OCI-LY3 (cell line): ENCODE measurements at regions not wholly inside any gene's neighbourhood (a gene's known extent, or its start where the extent isn't known, plus 50 kb on each side); places are given as distances from the start of the nearest gene placed in this dataset.

Experiments used
- H2AFZ ChIP-seq: fragments of 200-600, 300-600 bp; shearing (Covaris generic); 2 replicates; pipeline ENCODE4 v1.6.0; 2014; ENCODE audit warnings: antibody characterized with exemption, low read depth, low read length
- H3K27ac ChIP-seq: fragments of 200-600, 300-600 bp; sonication (generic); 2 replicates; pipeline ENCODE4 v1.5.1; 2014; ENCODE audit warnings: mild to moderate bottlenecking, low read length, moderate library complexity, mixed read lengths
- H3K27me3 ChIP-seq: fragments of 200-600, 300-600 bp; sonication (generic); 2 replicates; pipeline ENCODE4 v1.6.1; 2014; ENCODE audit warnings: low read depth, low read length, mixed read lengths
- H3K36me3 ChIP-seq: fragments of 200-600, 300-600 bp; sonication (generic); replicated peaks from 2 replicates; pipeline ENCODE3; 2014; ENCODE audit warnings: low read depth, low read length, mixed read lengths
- H3K4me1 ChIP-seq: fragments of 300-600, 200-600 bp; sonication (generic); 2 replicates; pipeline ENCODE4 v1.6.1; 2014; ENCODE audit warnings: low read length, mixed read lengths
- H3K4me2 ChIP-seq: fragments of 200-600, 300-600 bp; sonication (generic); 2 replicates; pipeline ENCODE4 v1.6.1; 2014; ENCODE audit warnings: low read length, mixed read lengths
- H3K4me3 ChIP-seq: fragments of 300-600, 200-600 bp; sonication (generic); 2 replicates; pipeline ENCODE4 v1.5.1; 2014; ENCODE audit warnings: antibody characterized with exemption, mild to moderate bottlenecking, low read length, moderate library complexity
- H3K79me2 ChIP-seq: fragments of 300-600, 200-600 bp; shearing (Covaris generic); 2 replicates; pipeline ENCODE4 v1.6.1; 2014; ENCODE audit warnings: mild to moderate bottlenecking, low read length, mixed read lengths
- H3K9ac ChIP-seq: fragments of 300-600, 200-600 bp; shearing (Covaris generic); 2 replicates; pipeline ENCODE4 v1.6.0; 2014; ENCODE audit warnings: mild to moderate bottlenecking, low read length, moderate library complexity
- H3K9me3 ChIP-seq: fragments of 200-600, 300-600 bp; shearing (Covaris generic); 2 replicates; pipeline ENCODE4 v1.6.1; 2014; ENCODE audit warnings: low read length, mixed read lengths; ENCODE audit not compliant: insufficient read depth
- H4K20me1 ChIP-seq: fragments of 200-600, 300-600 bp; sonication (generic); 2 replicates; pipeline ENCODE4 v1.6.1; 2016; ENCODE audit warnings: low read length, mixed read lengths; ENCODE audit not compliant: insufficient read depth
- EZH2phosphoT487 ChIP-seq: fragments of 200-600 bp; shearing (Covaris generic); IDR thresholded peaks from 2 replicates; pipeline ENCODE4 v1.6.1; 2018; ENCODE audit warnings: antibody characterized with exemption, mixed run types, low read depth
- TF ChIP-seq, protein P1 (sequence below): fragments of 200-600, 300-600 bp; sonication (generic); IDR thresholded peaks from 2 replicates; pipeline ENCODE4 v1.5.1; 2014; ENCODE audit warnings: antibody characterized with exemption, low read length, low read depth

GRCh38 chr7:32357535-32358277 lies 132.5 kb downstream of the LSM5 start:
- Histone ChIP-seq H3K36me3 (no peaks in the 10 kb centered on the region), H2AFZ (no peak overlapping the region), H3K9ac (no peak overlapping the region), H3K27me3 (no peaks in the 10 kb centered on the region), H3K4me2 (no peak overlapping the region), H3K9me3 (no peaks in the 10 kb centered on the region), H3K4me3 (no peak overlapping the region), H3K79me2 (no peaks in the 10 kb centered on the region), H3K27ac (no peak overlapping the region), H4K20me1 (no peaks in the 10 kb centered on the region), H3K4me1 (no peaks in the 10 kb centered on the region)
- no peak for TF ChIP-seq EZH2phosphoT487
- TF ChIP-seq, protein P1, sequence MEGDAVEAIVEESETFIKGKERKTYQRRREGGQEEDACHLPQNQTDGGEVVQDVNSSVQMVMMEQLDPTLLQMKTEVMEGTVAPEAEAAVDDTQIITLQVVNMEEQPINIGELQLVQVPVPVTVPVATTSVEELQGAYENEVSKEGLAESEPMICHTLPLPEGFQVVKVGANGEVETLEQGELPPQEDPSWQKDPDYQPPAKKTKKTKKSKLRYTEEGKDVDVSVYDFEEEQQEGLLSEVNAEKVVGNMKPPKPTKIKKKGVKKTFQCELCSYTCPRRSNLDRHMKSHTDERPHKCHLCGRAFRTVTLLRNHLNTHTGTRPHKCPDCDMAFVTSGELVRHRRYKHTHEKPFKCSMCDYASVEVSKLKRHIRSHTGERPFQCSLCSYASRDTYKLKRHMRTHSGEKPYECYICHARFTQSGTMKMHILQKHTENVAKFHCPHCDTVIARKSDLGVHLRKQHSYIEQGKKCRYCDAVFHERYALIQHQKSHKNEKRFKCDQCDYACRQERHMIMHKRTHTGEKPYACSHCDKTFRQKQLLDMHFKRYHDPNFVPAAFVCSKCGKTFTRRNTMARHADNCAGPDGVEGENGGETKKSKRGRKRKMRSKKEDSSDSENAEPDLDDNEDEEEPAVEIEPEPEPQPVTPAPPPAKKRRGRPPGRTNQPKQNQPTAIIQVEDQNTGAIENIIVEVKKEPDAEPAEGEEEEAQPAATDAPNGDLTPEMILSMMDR: peak; percentile 33

DNA sequence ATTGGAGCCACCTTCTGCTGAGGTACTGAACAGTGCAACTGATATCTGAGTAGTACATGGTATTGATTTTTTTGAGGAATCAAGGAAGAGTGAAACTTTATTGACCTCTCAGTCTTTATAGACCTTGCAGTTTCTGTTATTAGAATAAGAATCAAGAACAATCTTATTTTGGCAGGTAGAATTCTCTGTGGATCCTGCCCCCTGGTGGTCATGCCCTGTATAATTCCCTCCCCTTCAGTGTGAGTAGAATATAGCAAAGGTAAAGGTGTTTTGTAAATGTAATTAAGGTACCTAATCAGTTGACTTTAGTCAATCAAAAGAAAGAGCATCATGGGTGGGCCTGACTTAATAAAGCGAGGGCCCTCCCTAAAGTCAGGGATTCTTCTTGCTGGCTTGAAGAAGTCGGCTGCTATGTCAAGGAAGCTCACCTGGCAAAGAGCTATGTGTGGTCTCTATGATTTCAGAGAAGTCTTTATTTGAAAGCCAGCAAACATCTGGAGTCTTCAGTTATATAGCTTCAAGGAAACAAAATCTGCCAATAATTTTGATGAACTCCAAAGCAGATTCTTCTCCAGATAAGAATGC lies 142.8 kb downstream of the LSM5 start:
- Histone ChIP-seq H3K36me3 (no peaks in the 10 kb centered on the region), H3K4me1 (no peaks in the 10 kb centered on the region), H3K9me3 (no peaks in the 10 kb centered on the region), H3K27me3 (no peaks in the 10 kb centered on the region), H3K79me2 (no peaks in the 10 kb centered on the region), H3K4me2 (no peak overlapping the region), H3K4me3 (no peak overlapping the region), H2AFZ (no peak overlapping the region), H4K20me1 (no peaks in the 10 kb centered on the region), H3K9ac (no peak overlapping the region), H3K27ac (no peak overlapping the region)
- TF ChIP-seq, protein P1: peak; percentile 50
- TF ChIP-seq EZH2phosphoT487: no peak

DNA sequence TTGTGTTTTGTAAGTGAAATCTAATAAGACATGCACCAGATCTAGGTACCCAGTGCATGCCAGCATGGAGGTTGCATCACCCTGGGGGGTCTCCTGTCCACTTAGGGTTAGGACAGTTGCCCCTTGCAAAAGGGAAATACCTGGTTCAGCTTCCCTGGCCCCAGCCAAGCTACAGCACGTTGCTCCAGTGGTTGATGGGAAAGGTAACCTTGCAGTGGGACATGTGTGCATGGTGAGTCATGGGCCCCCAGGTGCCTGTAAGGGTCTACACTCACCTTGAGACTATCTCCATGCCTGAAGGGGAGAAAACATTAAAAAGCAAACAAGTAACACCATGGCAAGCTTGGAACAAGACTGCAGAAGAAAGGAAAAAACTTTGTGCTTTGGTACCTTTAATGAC lies 143.9 kb downstream of the LSM5 start:
- no peak overlapping the region for H2AFZ ChIP-seq
- H3K27me3 ChIP-seq: no peaks in the 10 kb centered on the region
- H3K36me3 ChIP-seq: no peaks in the 10 kb centered on the region
- no peaks in the 10 kb centered on the region for H3K4me1 ChIP-seq
- H3K9ac ChIP-seq: no peak overlapping the region
- no peaks in the 10 kb centered on the region for H3K9me3 ChIP-seq
- no peak overlapping the region for H3K27ac ChIP-seq
- no peak overlapping the region for H3K4me3 ChIP-seq
- TF ChIP-seq, protein P1: no peak
- no peak for TF ChIP-seq EZH2phosphoT487
- no peaks in the 10 kb centered on the region for H4K20me1 ChIP-seq
- H3K79me2 ChIP-seq: no peaks in the 10 kb centered on the region
- no peak overlapping the region for H3K4me2 ChIP-seq

GRCh38 chr7:32336726-32337125 lies 153.5 kb downstream of the LSM5 start:
- no peaks in the 10 kb centered on the region for H3K36me3 ChIP-seq
- H3K4me1 ChIP-seq: no peaks in the 10 kb centered on the region
- TF ChIP-seq EZH2phosphoT487: no peak
- TF ChIP-seq, protein P1: no peak
- H3K9me3 ChIP-seq: no peaks in the 10 kb centered on the region
- H3K79me2 ChIP-seq: no peaks in the 10 kb centered on the region
- no peaks in the 10 kb centered on the region for H4K20me1 ChIP-seq
- H2AFZ ChIP-seq: no peak overlapping the region
- no peak overlapping the region for H3K4me2 ChIP-seq
- H3K9ac ChIP-seq: no peak overlapping the region
- no peaks in the 10 kb centered on the region for H3K27me3 ChIP-seq
- no peak overlapping the region for H3K4me3 ChIP-seq
- no peak overlapping the region for H3K27ac ChIP-seq
